HCT116 (cell line): ENCODE measurements at regions not wholly inside any gene's neighbourhood (a gene's known extent, or its start where the extent isn't known, plus 50 kb on each side); places are given as distances from the start of the nearest gene placed in this dataset.

Experiments used
- ATAC-seq: fragments of 200-7000 bp; cut with Tn5 transposase; 2 replicates; pipeline ENCODE4 v1.9.1; 2020; ENCODE audit warnings: mild to moderate bottlenecking, moderate library complexity
- BruUV-seq: library from RNA; stranded (reverse); fragments of 400-500 nt; replicated peaks from 2 replicates; lab custom pipeline; 2021; lab: Mats Ljungman, UMichigan
- CTCF ChIA-PET: fragments of 300-600 bp; sonication (Branson Sonifier 250); formaldehyde crosslinking; loops from one replicate; lab custom pipeline; 2021; ENCODE audit warnings: antibody characterized with exemption; lab: Charles Lee
- POLR2A ChIA-PET: fragments of 300-600, 350-600 bp; sonication (Branson Sonifier 250); formaldehyde crosslinking; loops from one replicate; lab custom pipeline; 2021; ENCODE audit warnings: antibody characterized with exemption; lab: Charles Lee
- RAD21 ChIA-PET, 2 experiments: fragments of 300-600 bp; sonication (Branson Sonifier 250); formaldehyde crosslinking; loops; one replicate each; lab custom pipeline; 2023; ENCODE audit warnings: low total read pairs in 2 of 2; ENCODE audit not compliant: uncharacterized antibody in 2 of 2, unreplicated experiment in 2 of 2, low non-redundant PET in 1 of 2; lab: Charles Lee
- DNase-seq: peaks from one replicate; pipeline ENCODE4 v3.0.0-alpha.2; 2010; ENCODE audit warnings: low read depth, low spot score
- H2AFZ ChIP-seq: fragments of 200-600 bp; shearing (Covaris generic), sonication (generic); 2 replicates; pipeline ENCODE4 v1.6.1; 2017; ENCODE audit warnings: low read depth, mixed run types, mixed read lengths, antibody characterized with exemption, low read length; ENCODE audit not compliant: poor library complexity, severe bottlenecking
- H3K27ac ChIP-seq: 2 replicates; pipeline ENCODE4 v1.5.1; 2012; ENCODE audit warnings: low read depth, low read length
- H3K27me3 ChIP-seq: fragments of 200-600 bp; sonication (generic); 2 replicates; pipeline ENCODE4 v1.6.1; 2016; ENCODE audit warnings: mixed run types, low read length, mixed read lengths; ENCODE audit not compliant: insufficient read depth
- H3K36me3 ChIP-seq, 2 experiments: fragments of 200-500 bp in 1 of 2; fragments of 200-600 bp in 1 of 2; sonication (Bioruptor generic) in 1 of 2; sonication (generic) in 1 of 2; 2 replicates each; pipeline versions ENCODE4 v1.5.1 to v1.6.1; 2014 to 2016; ENCODE audit warnings: low read length in 2 of 2, inconsistent platforms in 1 of 2, mixed read lengths in 1 of 2, mixed run types in 1 of 2; ENCODE audit not compliant: insufficient read depth in 2 of 2, control insufficient read depth in 1 of 2
- H3K4me1 ChIP-seq, 2 experiments: fragments of 200-600 bp in 1 of 2; sonication (generic) in 1 of 2; 2 replicates each; pipeline versions ENCODE4 v1.5.1 to v1.6.1; 2012 to 2017; ENCODE audit warnings: low read length in 2 of 2, inconsistent platforms in 1 of 2, mild to moderate bottlenecking in 1 of 2, mixed read lengths in 1 of 2, mixed run types in 1 of 2, moderate library complexity in 1 of 2; ENCODE audit not compliant: insufficient read depth in 2 of 2, control insufficient read depth in 1 of 2
- H3K4me2 ChIP-seq: fragments of 200-600 bp; sonication (generic); 2 replicates; pipeline ENCODE4 v1.6.1; 2017; ENCODE audit warnings: mixed run types, low read length, mixed read lengths
- H3K4me3 ChIP-seq, 2 experiments: fragments of 200-600 bp in 1 of 2; sonication (generic) in 1 of 2; replicated peaks in 1 of 2; 2 replicates each; pipeline ENCODE4 v1.5.1; 2011 to 2016; ENCODE audit warnings: low read length in 2 of 2, control low read depth in 1 of 2, low read depth in 1 of 2, mild to moderate bottlenecking in 1 of 2, mixed read lengths in 1 of 2, mixed run types in 1 of 2
- H3K79me2 ChIP-seq: fragments of 200-600 bp; sonication (generic); 2 replicates; pipeline ENCODE4 v1.6.1; 2017; ENCODE audit warnings: mild to moderate bottlenecking, mixed run types, low read length, moderate library complexity, mixed read lengths; ENCODE audit not compliant: insufficient read depth
- H3K9ac ChIP-seq: fragments of 200-600 bp; sonication (generic); 2 replicates; pipeline ENCODE4 v1.6.1; 2016; ENCODE audit warnings: low read length, mixed read lengths
- H3K9me2 ChIP-seq: fragments of 200-600 bp; sonication (generic), shearing (Covaris generic); 2 replicates; pipeline ENCODE4 v1.6.1; 2017; ENCODE audit warnings: mixed run types, mild to moderate bottlenecking, moderate library complexity; ENCODE audit not compliant: insufficient read depth
- H3K9me3 ChIP-seq, 2 experiments: fragments of 200-500 bp in 1 of 2; fragments of 200-600 bp in 1 of 2; sonication (Bioruptor generic) in 1 of 2; sonication (generic) in 1 of 2; 2 replicates each; pipeline ENCODE4 v1.6.1; 2014 to 2017; ENCODE audit warnings: low read length in 2 of 2, mixed read lengths in 2 of 2, inconsistent platforms in 1 of 2, low read depth in 1 of 2, mild to moderate bottlenecking in 1 of 2, mixed run types in 1 of 2, moderate library complexity in 1 of 2; ENCODE audit not compliant: control insufficient read depth in 1 of 2, insufficient read depth in 1 of 2
- H4K20me1 ChIP-seq: fragments of 200-600 bp; sonication (generic), shearing (Covaris generic); 2 replicates; pipeline ENCODE4 v1.6.1; 2017; ENCODE audit warnings: mixed run types, mild to moderate bottlenecking, moderate library complexity; ENCODE audit not compliant: insufficient read depth
- CEBPB ChIP-seq: IDR thresholded peaks from 2 replicates; pipeline ENCODE4 v1.6.1; 2012; ENCODE audit warnings: low read depth
- EGR1 ChIP-seq: IDR thresholded peaks from 2 replicates; pipeline ENCODE4 v1.6.1; 2012; ENCODE audit warnings: low read depth
- EZH2 ChIP-seq: fragments of 200-600 bp; sonication (generic); IDR thresholded peaks from 2 replicates; pipeline ENCODE4 v1.6.1; 2017; ENCODE audit warnings: antibody characterized with exemption, mixed run types
- FOSL1 ChIP-seq: IDR thresholded peaks from 2 replicates; pipeline ENCODE4 v1.6.1; 2012; ENCODE audit warnings: low read depth
- POLR2AphosphoS5 ChIP-seq: IDR thresholded peaks from 2 replicates; pipeline ENCODE4 v1.6.1; 2011; ENCODE audit warnings: mild to moderate bottlenecking, low read depth, low read length, moderate library complexity
- RAD21 ChIP-seq: IDR thresholded peaks from 2 replicates; pipeline ENCODE4 v1.6.1; 2012; ENCODE audit warnings: low read depth, mild to moderate bottlenecking
- SIN3A ChIP-seq: IDR thresholded peaks from 2 replicates; pipeline ENCODE4 v1.6.1; 2012; ENCODE audit warnings: low read depth
- SRF ChIP-seq: IDR thresholded peaks from 2 replicates; pipeline ENCODE4 v1.6.1; 2012; ENCODE audit warnings: low read depth
- TCF7L2 ChIP-seq: IDR thresholded peaks from 2 replicates; pipeline ENCODE4 v1.7.0; 2011; ENCODE audit warnings: borderline replicate concordance, inconsistent platforms; ENCODE audit not compliant: insufficient read depth, insufficient read length; ENCODE audit errors: extremely low read depth
- ZNF274 ChIP-seq: fragments of 200-500 bp; sonication (Bioruptor generic); IDR thresholded peaks from 2 replicates; pipeline ENCODE4 v1.6.1; 2014; ENCODE audit warnings: mild to moderate bottlenecking, low read depth, low read length, inconsistent platforms
- intact Hi-C: fragments of 100-400 bp; cut with micrococcal nuclease; formaldehyde crosslinking; loops from 2 replicates; pipeline ENCODE4 v1.10.0; 2022
- TF ChIP-seq, protein P1 (sequence below): IDR thresholded peaks from 2 replicates; pipeline ENCODE4 v1.6.1; 2012
- TF ChIP-seq, protein P2 (sequence below): IDR thresholded peaks from 2 replicates; pipeline ENCODE4 v1.6.1; 2012; ENCODE audit warnings: low read depth

DNA sequence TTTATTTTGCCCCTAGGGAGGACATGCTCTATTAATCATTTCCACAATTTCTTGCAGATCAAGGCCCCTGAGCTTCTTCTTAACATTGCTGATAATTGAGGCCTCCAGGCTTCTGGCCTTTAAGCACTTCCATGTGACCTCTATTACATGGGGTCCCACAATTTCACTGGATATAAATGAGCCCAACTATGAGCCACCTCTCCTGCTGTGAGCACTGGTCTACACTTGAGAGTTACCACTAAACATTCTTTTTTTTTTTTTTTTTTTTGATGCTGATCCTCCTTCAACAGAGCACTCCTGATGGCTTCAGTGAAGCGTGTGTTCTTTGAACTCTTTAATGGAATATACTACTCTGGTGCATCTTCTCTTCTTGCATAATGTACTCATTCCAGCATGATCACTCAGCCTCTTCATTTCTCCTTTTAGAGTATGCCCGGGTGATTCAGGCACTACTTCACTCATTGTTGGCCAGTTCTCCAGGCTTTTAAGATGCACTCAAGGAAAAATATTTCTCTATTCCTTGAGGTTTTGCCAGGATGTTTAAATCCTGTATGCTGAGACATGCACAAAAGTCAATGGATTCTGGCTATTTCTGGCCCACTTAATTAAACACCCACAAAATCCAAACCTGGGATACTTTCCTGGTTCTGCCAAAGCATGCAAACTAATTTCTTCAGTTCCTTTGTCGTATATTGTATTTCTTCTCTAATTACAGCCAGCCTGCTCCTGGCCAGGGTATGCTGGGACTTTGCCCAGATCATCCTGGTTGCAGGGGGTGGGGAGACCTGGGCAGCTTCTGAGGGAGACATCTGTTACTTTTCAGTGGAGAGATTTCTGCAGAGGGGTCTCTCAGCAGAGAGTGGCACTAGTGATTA lies 257.8 kb upstream of the LUZP2 start:
- Histone ChIP-seq H3K4me3 (no peak overlapping the region), H3K79me2 (no peaks in the 10 kb centered on the region), H3K4me2 (no peak overlapping the region), H4K20me1 (no peaks in the 10 kb centered on the region), H3K4me1 (no peaks in the 10 kb centered on the region), H3K36me3 (no peaks in the 10 kb centered on the region), H3K27ac (no peak overlapping the region), H3K27me3 (no peaks in the 10 kb centered on the region), H3K9me3 (peaks cover 23 to 25% of the 10 kb centered on the region in 2 experiments; a peak in 3 of 4 replicates), H3K9me2 (no peaks in the 10 kb centered on the region)
- BruUV-seq: no TSS peak
- ATAC-seq (no peak), DNase-seq (no peak)
- ChIA-PET CTCF (no interaction called here), POLR2A (no interaction called here), RAD21 (no interaction called here)
- intact Hi-C loops: no loop called here
- TF ChIP-seq EGR1 (no peak), ZNF274 (no peak), POLR2AphosphoS5 (no peak), FOSL1 (no peak), TCF7L2 (no peak), SRF (no peak), RAD21 (no peak)
- TF ChIP-seq, protein P1, sequence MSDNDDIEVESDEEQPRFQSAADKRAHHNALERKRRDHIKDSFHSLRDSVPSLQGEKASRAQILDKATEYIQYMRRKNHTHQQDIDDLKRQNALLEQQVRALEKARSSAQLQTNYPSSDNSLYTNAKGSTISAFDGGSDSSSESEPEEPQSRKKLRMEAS: no peak
- TF ChIP-seq, all 23 proteins: peak for 0
- Histone ChIP-seq H2AFZ (no peak overlapping the region), H3K9ac (no peak overlapping the region)

DNA sequence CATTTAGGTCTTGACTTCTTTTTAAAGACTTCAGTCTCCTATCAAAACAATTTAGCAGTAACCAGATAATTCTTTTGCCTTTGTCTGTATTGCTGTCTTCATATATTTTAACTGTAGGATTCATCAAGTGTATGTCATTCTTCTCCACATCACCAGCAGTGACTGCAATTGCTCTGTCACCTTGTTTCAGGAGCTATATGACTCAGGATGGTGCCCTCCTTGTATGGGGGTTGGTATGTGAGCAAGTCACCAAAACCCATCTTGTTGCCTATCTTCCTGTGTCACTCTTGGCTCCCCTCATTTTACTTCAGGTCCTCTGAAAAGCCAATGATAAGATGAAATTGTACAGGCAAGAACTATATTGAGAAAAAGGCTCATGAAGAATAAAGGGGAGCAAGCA lies 256.9 kb upstream of the LUZP2 start:
- Histone ChIP-seq H3K9ac (no peak overlapping the region), H2AFZ (no peak overlapping the region), H3K4me1 (no peaks in the 10 kb centered on the region), H3K4me3 (no peak overlapping the region), H3K36me3 (no peaks in the 10 kb centered on the region), H3K9me2 (no peaks in the 10 kb centered on the region), H3K79me2 (no peaks in the 10 kb centered on the region), H3K9me3 (peaks cover 18 to 19% of the 10 kb centered on the region in 2 experiments; a peak in 3 of 4 replicates), H3K4me2 (no peak overlapping the region), H3K27ac (no peak overlapping the region), H4K20me1 (no peaks in the 10 kb centered on the region), H3K27me3 (no peaks in the 10 kb centered on the region)
- TF ChIP-seq SIN3A: no peak
- TF ChIP-seq, protein P2, sequence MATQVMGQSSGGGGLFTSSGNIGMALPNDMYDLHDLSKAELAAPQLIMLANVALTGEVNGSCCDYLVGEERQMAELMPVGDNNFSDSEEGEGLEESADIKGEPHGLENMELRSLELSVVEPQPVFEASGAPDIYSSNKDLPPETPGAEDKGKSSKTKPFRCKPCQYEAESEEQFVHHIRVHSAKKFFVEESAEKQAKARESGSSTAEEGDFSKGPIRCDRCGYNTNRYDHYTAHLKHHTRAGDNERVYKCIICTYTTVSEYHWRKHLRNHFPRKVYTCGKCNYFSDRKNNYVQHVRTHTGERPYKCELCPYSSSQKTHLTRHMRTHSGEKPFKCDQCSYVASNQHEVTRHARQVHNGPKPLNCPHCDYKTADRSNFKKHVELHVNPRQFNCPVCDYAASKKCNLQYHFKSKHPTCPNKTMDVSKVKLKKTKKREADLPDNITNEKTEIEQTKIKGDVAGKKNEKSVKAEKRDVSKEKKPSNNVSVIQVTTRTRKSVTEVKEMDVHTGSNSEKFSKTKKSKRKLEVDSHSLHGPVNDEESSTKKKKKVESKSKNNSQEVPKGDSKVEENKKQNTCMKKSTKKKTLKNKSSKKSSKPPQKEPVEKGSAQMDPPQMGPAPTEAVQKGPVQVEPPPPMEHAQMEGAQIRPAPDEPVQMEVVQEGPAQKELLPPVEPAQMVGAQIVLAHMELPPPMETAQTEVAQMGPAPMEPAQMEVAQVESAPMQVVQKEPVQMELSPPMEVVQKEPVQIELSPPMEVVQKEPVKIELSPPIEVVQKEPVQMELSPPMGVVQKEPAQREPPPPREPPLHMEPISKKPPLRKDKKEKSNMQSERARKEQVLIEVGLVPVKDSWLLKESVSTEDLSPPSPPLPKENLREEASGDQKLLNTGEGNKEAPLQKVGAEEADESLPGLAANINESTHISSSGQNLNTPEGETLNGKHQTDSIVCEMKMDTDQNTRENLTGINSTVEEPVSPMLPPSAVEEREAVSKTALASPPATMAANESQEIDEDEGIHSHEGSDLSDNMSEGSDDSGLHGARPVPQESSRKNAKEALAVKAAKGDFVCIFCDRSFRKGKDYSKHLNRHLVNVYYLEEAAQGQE: no peak
- TF ChIP-seq SRF: no peak
- TF ChIP-seq EZH2: no peak
- no peak for TF ChIP-seq CEBPB
- ChIA-PET CTCF (no interaction called here), RAD21 (no interaction called here), POLR2A (no interaction called here)
- no TSS peak for BruUV-seq
- ATAC-seq: no peak
- no peak for DNase-seq
- intact Hi-C loops: no loop called here
